H1 (cell line): ENCODE measurements at regions not wholly inside any gene's neighbourhood (a gene's known extent, or its start where the extent isn't known, plus 50 kb on each side); places are given as distances from the start of the nearest gene placed in this dataset.

Experiments used
- CTCF ChIA-PET: fragments of 300-600 bp; sonication (Branson Sonifier 250); formaldehyde crosslinking; loops from one replicate; lab custom pipeline; 2021; ENCODE audit not compliant: partially characterized antibody; lab: Charles Lee
- POLR2A ChIA-PET: fragments of 300-600 bp; sonication (Branson Sonifier 250); formaldehyde crosslinking; loops from one replicate; lab custom pipeline; 2021; ENCODE audit warnings: inconsistent platforms; ENCODE audit not compliant: partially characterized antibody; lab: Charles Lee
- DNase-seq, 2 experiments: peaks; one replicate each; pipeline versions ENCODE4 v3.0.0 to v3.0.0-alpha.2; 2010 to 2022; ENCODE audit warnings: low spot score in 2 of 2, low read depth in 1 of 2, mixed read lengths in 1 of 2
- FAIRE-seq: peaks from 2 replicates; lab custom pipeline; 2011; peaks lifted over from hg19 to GRCh38; lab: Jason Lieb, UNC
- H2AFZ ChIP-seq: 2 replicates; pipeline ENCODE4 v1.8.1; 2012; ENCODE audit warnings: low read length, inconsistent platforms
- H2AK5ac ChIP-seq: 2 replicates; pipeline ENCODE4 v1.6.1; 2013; ENCODE audit warnings: low read depth, low read length
- H2BK120ac ChIP-seq: replicated peaks from 2 replicates; pipeline ENCODE3; 2013; ENCODE audit warnings: low read depth, low read length, inconsistent platforms
- H2BK12ac ChIP-seq: 2 replicates; pipeline ENCODE4 v1.6.1; 2013; ENCODE audit warnings: low read depth, low read length
- H2BK15ac ChIP-seq: 2 replicates; pipeline ENCODE4 v1.6.1; 2013; ENCODE audit warnings: low read length
- H2BK20ac ChIP-seq: 2 replicates; pipeline ENCODE4 v1.6.1; 2013; ENCODE audit warnings: low read length
- H2BK5ac ChIP-seq: 2 replicates; pipeline ENCODE4 v1.6.1; 2013; ENCODE audit warnings: low read depth, low read length
- H3K14ac ChIP-seq: 2 replicates; pipeline ENCODE4 v1.6.1; 2013; ENCODE audit warnings: inconsistent platforms; ENCODE audit not compliant: insufficient read length
- H3K18ac ChIP-seq: 2 replicates; pipeline ENCODE4 v1.6.1; 2013; ENCODE audit warnings: low read length; ENCODE audit errors: extremely low read depth
- H3K23ac ChIP-seq: 2 replicates; pipeline ENCODE4 v1.6.1; 2013; ENCODE audit warnings: inconsistent platforms; ENCODE audit not compliant: insufficient read length
- H3K23me2 ChIP-seq: 2 replicates; pipeline ENCODE4 v1.6.1; 2013; ENCODE audit warnings: low read depth, low read length
- H3K27ac ChIP-seq: 2 replicates; pipeline ENCODE4 v1.6.1; 2011; ENCODE audit warnings: low read depth, low read length, inconsistent platforms
- H3K27me3 ChIP-seq, 4 experiments: replicated peaks in 1 of 4; 1 replicate in 1 of 4; 2 replicates in 3 of 4; pipeline versions ENCODE4 v1.6.1 to v1.8.1; 2011 to 2013; ENCODE audit warnings: low read length in 3 of 4, mild to moderate bottlenecking in 3 of 4, inconsistent platforms in 2 of 4, mixed read lengths in 2 of 4, moderate library complexity in 1 of 4; ENCODE audit not compliant: control insufficient read depth in 3 of 4, insufficient read depth in 3 of 4; ENCODE audit errors: extremely low read depth in 1 of 4
- H3K36me3 ChIP-seq, 4 experiments: 2 replicates each; pipeline versions ENCODE4 v1.6.1 to v1.8.1; 2011 to 2013; ENCODE audit warnings: mild to moderate bottlenecking in 4 of 4, low read length in 3 of 4, moderate library complexity in 2 of 4, control low read depth in 1 of 4, inconsistent platforms in 1 of 4; ENCODE audit not compliant: insufficient read depth in 4 of 4, control insufficient read depth in 2 of 4
- H3K4ac ChIP-seq: replicated peaks from 2 replicates; pipeline ENCODE3; 2013; ENCODE audit warnings: low read length, low read depth, mixed read lengths, inconsistent platforms; ENCODE audit not compliant: insufficient read length
- H3K4me1 ChIP-seq, 4 experiments: replicated peaks in 1 of 4; 1 replicate in 1 of 4; 2 replicates in 3 of 4; pipeline versions ENCODE4 v1.6.1 to v1.8.1; 2011 to 2013; ENCODE audit warnings: low read length in 3 of 4, inconsistent platforms in 2 of 4, mixed read lengths in 1 of 4; ENCODE audit not compliant: insufficient read depth in 4 of 4, control insufficient read depth in 3 of 4
- H3K4me2 ChIP-seq, 2 experiments: 2 replicates each; pipeline versions ENCODE4 v1.6.1 to v1.8.1; 2011 to 2013; ENCODE audit warnings: low read depth in 2 of 2, low read length in 2 of 2, control low read depth in 1 of 2, inconsistent platforms in 1 of 2, mild to moderate bottlenecking in 1 of 2; ENCODE audit not compliant: insufficient read depth in 1 of 2
- H3K4me3 ChIP-seq, 4 experiments: fragments of 200-600, 300-600 bp in 1 of 4; sonication (generic), shearing (Covaris generic), sonication (Bioruptor Twin) in 1 of 4; 2 replicates each; pipeline versions ENCODE4 v1.5.1 to v1.8.1; 2011 to 2016; ENCODE audit warnings: low read length in 4 of 4, low read depth in 3 of 4, control low read depth in 2 of 4, inconsistent platforms in 2 of 4, mild to moderate bottlenecking in 2 of 4, mixed read lengths in 1 of 4, moderate library complexity in 1 of 4; ENCODE audit not compliant: insufficient read depth in 2 of 4; ENCODE audit errors: extremely low read depth in 1 of 4
- H3K56ac ChIP-seq: replicated peaks from 2 replicates; pipeline ENCODE3; 2013; ENCODE audit warnings: low read depth, mild to moderate bottlenecking, mixed read lengths, low read length, inconsistent platforms; ENCODE audit not compliant: insufficient read length
- H3K79me1 ChIP-seq: 2 replicates; pipeline ENCODE4 v1.6.1; 2013; ENCODE audit warnings: low read depth, low read length, control low read depth
- H3K79me2 ChIP-seq, 2 experiments: 2 replicates each; pipeline versions ENCODE4 v1.6.1 to v1.8.1; 2012 to 2013; ENCODE audit warnings: low read length in 2 of 2, mild to moderate bottlenecking in 2 of 2, inconsistent platforms in 1 of 2; ENCODE audit not compliant: insufficient read depth in 2 of 2, control insufficient read depth in 1 of 2
- H3K9ac ChIP-seq, 4 experiments: replicated peaks in 1 of 4; 1 replicate in 1 of 4; 2 replicates in 3 of 4; pipeline versions ENCODE4 v1.6.1 to v1.8.1; 2011 to 2013; ENCODE audit warnings: low read depth in 3 of 4, low read length in 3 of 4, control low read depth in 2 of 4, mild to moderate bottlenecking in 2 of 4, moderate library complexity in 2 of 4, inconsistent platforms in 1 of 4; ENCODE audit errors: extremely low read depth in 1 of 4
- H3K9me3 ChIP-seq, 2 experiments: 2 replicates each; pipeline versions ENCODE4 v1.6.1 to v1.8.1; 2012 to 2013; ENCODE audit warnings: mild to moderate bottlenecking in 2 of 2, moderate library complexity in 2 of 2, control low read depth in 1 of 2, inconsistent platforms in 1 of 2, low read depth in 1 of 2, low read length in 1 of 2, mixed read lengths in 1 of 2; ENCODE audit not compliant: insufficient read depth in 2 of 2
- H4K20me1 ChIP-seq, 2 experiments: replicated peaks in 1 of 2; 2 replicates each; pipeline versions ENCODE3 to v1.8.1; 2011 to 2013; ENCODE audit warnings: inconsistent platforms in 2 of 2, low read length in 2 of 2, mild to moderate bottlenecking in 1 of 2; ENCODE audit not compliant: insufficient read depth in 2 of 2, control insufficient read depth in 1 of 2
- H4K5ac ChIP-seq: 2 replicates; pipeline ENCODE4 v1.6.1; 2013; ENCODE audit warnings: low read length, low read depth, mixed read lengths, inconsistent platforms; ENCODE audit not compliant: insufficient read length
- H4K8ac ChIP-seq: 2 replicates; pipeline ENCODE4 v1.8.0; 2013; ENCODE audit warnings: mild to moderate bottlenecking, moderate library complexity, low read length, inconsistent platforms; ENCODE audit not compliant: insufficient read depth; ENCODE audit errors: extremely low read depth
- H4K91ac ChIP-seq: replicated peaks from 2 replicates; pipeline ENCODE3; 2013; ENCODE audit warnings: low read length, mixed read lengths, inconsistent platforms; ENCODE audit not compliant: insufficient read length
- ATF3 ChIP-seq: IDR thresholded peaks from 2 replicates; pipeline ENCODE4 v1.6.1; 2011; ENCODE audit warnings: low read depth, mild to moderate bottlenecking, low read length; ENCODE audit not compliant: insufficient read depth
- PHF8 ChIP-seq: fragments of 200-600 bp; sonication (generic); conservative IDR thresholded peaks from 2 replicates; pipeline ENCODE4 v1.7.1; 2012; ENCODE audit warnings: low read depth, mild to moderate bottlenecking, inconsistent platforms, low read length, moderate library complexity
- TAF1 ChIP-seq: IDR thresholded peaks from 2 replicates; pipeline ENCODE4 v1.6.1; 2011; ENCODE audit warnings: mild to moderate bottlenecking, low read depth, low read length
- USF2 ChIP-seq: IDR thresholded peaks from 2 replicates; pipeline ENCODE4 v1.6.1; 2011; ENCODE audit warnings: low read length, improper control_type of control experiment
- whole genome bisulfite sequencing, 2 experiments: shearing (Covaris generic) in 1 of 2; methylation state at CpG; one replicate each; pipeline versions ENCODE4 v1.1.6 to v1.1.7; 2013 to 2015; ENCODE audit warnings: low lambda C conversion rate in 2 of 2, mixed read lengths in 2 of 2, inconsistent platforms in 1 of 2, low coverage in 1 of 2, missing lambda C conversion rate in 1 of 2; ENCODE audit not compliant: insufficient replicate concordance in 2 of 2, insufficient coverage in 1 of 2, insufficient read length in 1 of 2; ENCODE audit errors: extremely low coverage in 1 of 2, missing lambda C conversion rate in 1 of 2; 5-methylcytosine and 5-hydroxymethylcytosine counted together

GRCh38 chr1:227401562-227402342, 83.5 kb upstream of the CDC42BPA start:
- 90% methylated on average over 10 of the region's 10 CpGs; no CpG with 5 or more reads in 1 of the 2 experiments for WGBS, 2 experiments
- H2BK15ac ChIP-seq, result no peak overlapping the region
- DNase-seq (no peak), FAIRE-seq (no peak)
- H3K27me3 ChIP-seq, result no peaks in the 10 kb centered on the region
- H3K79me1 ChIP-seq, result no peaks in the 10 kb centered on the region
- CTCF ChIA-PET, result interaction anchor here (1.0 kb wide), 1 partner anchor 48 kb away, joined by 3 read pairs; no protein-coding TSS in a partner anchor
- no peak overlapping the region for H4K8ac ChIP-seq
- H3K4me1 ChIP-seq, result no peaks in the 10 kb centered on the region
- no peak overlapping the region for H3K14ac ChIP-seq
- no peaks in the 10 kb centered on the region for H3K79me2 ChIP-seq
- H3K4ac ChIP-seq, result no peak overlapping the region
- H3K23ac ChIP-seq, result no peak overlapping the region
- no peak overlapping the region for H3K18ac ChIP-seq
- POLR2A ChIA-PET, result no interaction called here
- H4K20me1 ChIP-seq, result no peaks in the 10 kb centered on the region
- no peaks in the 10 kb centered on the region for H3K36me3 ChIP-seq
- no peak overlapping the region for H4K5ac ChIP-seq
- H2BK120ac ChIP-seq, result no peak overlapping the region
- no peak overlapping the region for H2BK12ac ChIP-seq
- H3K56ac ChIP-seq, result no peak overlapping the region
- no peak overlapping the region for H4K91ac ChIP-seq
- no peak overlapping the region for H2BK5ac ChIP-seq
- no peak overlapping the region for H3K27ac ChIP-seq
- H3K9me3 ChIP-seq, result peaks cover 6% of the 10 kb centered on the region in 2 experiments; a peak in 2 of 4 replicates
- no peak overlapping the region for H3K9ac ChIP-seq
- H2AK5ac ChIP-seq, result no peak overlapping the region
- no peak overlapping the region for H2AFZ ChIP-seq
- no peak overlapping the region for H3K4me2 ChIP-seq
- no peaks in the 10 kb centered on the region for H3K23me2 ChIP-seq
- H2BK20ac ChIP-seq, result no peak overlapping the region
- no peak overlapping the region for H3K4me3 ChIP-seq
- no peak for TF ChIP-seq USF2
- TF ChIP-seq ATF3, result no peak
- no peak for TF ChIP-seq PHF8
- TF ChIP-seq TAF1, result no peak
